A673 (cell line): ENCODE measurements at regions not wholly inside any gene's neighbourhood (a gene's known extent, or its start where the extent isn't known, plus 50 kb on each side); places are given as distances from the start of the nearest gene placed in this dataset.

Experiments
- EZH2 ChIP-seq: fragments of 200-600 bp; sonication (generic); IDR thresholded peaks from 2 replicates; pipeline ENCODE4 v1.6.1; 2017; ENCODE audit warnings: borderline replicate concordance, low read depth, mild to moderate bottlenecking, mixed read lengths, antibody characterized with exemption, low read length; ENCODE audit not compliant: poor library complexity, severe bottlenecking
- TF ChIP-seq, protein P1 (sequence below): fragments of 300-800, 200-600 bp; sonication (generic); conservative IDR thresholded peaks from 2 replicates; pipeline ENCODE4 v1.5.1; 2017; ENCODE audit warnings: low read depth, mild to moderate bottlenecking, antibody characterized with exemption, low read length, moderate library complexity, mixed read lengths

DNA sequence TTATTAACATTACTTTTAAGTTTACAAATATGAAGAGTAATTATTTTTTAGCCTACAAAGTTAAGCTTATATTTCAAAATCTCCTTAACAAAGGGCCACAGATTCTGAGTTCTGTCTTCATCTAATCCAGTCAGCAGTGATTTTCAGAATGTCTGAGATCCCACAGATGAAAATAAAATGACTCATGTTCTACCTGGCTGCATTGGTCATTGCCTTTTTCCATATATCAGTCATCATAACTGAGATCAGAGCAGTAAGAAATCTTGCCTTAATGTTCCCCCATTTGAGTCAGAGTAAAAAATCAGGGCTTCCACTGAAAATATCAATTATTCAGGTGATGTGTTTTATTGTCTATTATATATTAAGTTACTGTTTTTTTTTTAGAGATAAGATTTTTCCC lies 416.1 kb downstream of the MRPL39 start:
- TF ChIP-seq, protein P1, sequence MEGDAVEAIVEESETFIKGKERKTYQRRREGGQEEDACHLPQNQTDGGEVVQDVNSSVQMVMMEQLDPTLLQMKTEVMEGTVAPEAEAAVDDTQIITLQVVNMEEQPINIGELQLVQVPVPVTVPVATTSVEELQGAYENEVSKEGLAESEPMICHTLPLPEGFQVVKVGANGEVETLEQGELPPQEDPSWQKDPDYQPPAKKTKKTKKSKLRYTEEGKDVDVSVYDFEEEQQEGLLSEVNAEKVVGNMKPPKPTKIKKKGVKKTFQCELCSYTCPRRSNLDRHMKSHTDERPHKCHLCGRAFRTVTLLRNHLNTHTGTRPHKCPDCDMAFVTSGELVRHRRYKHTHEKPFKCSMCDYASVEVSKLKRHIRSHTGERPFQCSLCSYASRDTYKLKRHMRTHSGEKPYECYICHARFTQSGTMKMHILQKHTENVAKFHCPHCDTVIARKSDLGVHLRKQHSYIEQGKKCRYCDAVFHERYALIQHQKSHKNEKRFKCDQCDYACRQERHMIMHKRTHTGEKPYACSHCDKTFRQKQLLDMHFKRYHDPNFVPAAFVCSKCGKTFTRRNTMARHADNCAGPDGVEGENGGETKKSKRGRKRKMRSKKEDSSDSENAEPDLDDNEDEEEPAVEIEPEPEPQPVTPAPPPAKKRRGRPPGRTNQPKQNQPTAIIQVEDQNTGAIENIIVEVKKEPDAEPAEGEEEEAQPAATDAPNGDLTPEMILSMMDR, result no peak
- TF ChIP-seq EZH2, result no peak
